ENCODE measurements at regions not wholly inside any gene's neighbourhood (a gene's known extent, or its start where the extent isn't known, plus 50 kb on each side); places are given as distances from the start of the nearest gene placed in this dataset.
A peak's percentile ranks its signal among the peaks of the same experiment; 100 is the strongest.

DNA sequence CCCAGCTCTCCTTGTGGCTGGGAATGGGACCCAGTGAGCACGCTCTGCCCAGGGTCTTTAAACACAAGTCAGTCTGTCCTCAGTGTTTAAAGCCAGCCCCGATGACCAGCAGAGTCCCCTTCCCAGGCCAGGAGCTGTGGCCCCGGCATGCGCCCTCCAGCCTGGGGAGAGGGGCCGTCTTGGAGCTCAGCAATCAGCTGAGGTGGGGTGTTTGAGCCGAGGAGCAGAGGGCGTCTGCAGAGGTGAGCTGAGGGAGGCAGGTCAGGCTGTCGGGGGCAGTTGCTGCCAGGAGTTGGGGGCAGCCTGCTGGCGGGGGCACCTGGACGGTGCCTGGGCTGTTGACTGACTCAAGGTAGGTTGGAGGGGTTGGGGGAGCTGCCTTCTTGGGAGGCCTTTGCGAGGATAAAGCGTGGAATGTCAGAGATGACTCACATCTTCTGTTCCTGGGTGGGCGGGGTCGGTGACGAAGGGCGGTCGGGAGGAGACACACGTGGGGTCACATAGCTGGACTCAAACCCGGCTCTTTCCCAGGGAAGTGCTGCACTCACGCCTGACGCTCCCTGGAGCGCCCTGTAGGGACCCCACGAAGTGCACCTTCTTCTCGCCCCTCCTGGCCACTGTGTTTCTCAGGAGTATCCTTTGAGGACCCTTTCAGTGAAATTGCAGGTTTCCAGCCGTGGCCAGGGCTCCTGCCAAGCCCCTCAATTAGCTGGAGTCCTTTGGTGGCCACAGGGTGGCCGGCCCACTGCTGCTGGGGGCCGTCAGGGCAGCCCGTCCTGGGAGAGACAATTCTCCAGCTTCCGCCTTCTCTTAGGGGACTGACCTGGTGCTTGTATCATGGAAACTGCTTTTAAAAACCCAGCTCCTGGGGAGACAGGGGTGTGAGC is 86.2 kb downstream of the SIK1 start:
- peak; percentile 18 to 42 for ATAC-seq
- intact Hi-C loops (cut with DNase I; ENCODE audit: low total_unique reads): no loop called here
- DNase-seq: no peak
- Histone ChIP-seq H3K9me3 (no peaks in the 10 kb centered on the region), H3K4me1 (peaks cover 11 to 18% of the 10 kb centered on the region in 2 donors), H3K27ac (peak overlapping the region in 3 of 4 donors; percentile 54 to 83 (median 68)), H3K4me3 (no peak overlapping the region), H3K36me3 (no peaks in the 10 kb centered on the region), H3K27me3 (peaks cover 0 to 12% (median 0%) of the 10 kb centered on the region in 3 donors)
- in situ Hi-C loops (cut with MboI; ENCODE audit: low sequenced_read_pairs in 4 of 4): no loop called here
- TF ChIP-seq, protein P1, sequence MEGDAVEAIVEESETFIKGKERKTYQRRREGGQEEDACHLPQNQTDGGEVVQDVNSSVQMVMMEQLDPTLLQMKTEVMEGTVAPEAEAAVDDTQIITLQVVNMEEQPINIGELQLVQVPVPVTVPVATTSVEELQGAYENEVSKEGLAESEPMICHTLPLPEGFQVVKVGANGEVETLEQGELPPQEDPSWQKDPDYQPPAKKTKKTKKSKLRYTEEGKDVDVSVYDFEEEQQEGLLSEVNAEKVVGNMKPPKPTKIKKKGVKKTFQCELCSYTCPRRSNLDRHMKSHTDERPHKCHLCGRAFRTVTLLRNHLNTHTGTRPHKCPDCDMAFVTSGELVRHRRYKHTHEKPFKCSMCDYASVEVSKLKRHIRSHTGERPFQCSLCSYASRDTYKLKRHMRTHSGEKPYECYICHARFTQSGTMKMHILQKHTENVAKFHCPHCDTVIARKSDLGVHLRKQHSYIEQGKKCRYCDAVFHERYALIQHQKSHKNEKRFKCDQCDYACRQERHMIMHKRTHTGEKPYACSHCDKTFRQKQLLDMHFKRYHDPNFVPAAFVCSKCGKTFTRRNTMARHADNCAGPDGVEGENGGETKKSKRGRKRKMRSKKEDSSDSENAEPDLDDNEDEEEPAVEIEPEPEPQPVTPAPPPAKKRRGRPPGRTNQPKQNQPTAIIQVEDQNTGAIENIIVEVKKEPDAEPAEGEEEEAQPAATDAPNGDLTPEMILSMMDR (IDR thresholded peaks at IDR 0.05 in 4 of 5, conservative IDR thresholded peaks at IDR 0.05 in 1 of 5): no peak
- no peak for TF ChIP-seq POLR2A (IDR thresholded peaks at IDR 0.05)

DNA sequence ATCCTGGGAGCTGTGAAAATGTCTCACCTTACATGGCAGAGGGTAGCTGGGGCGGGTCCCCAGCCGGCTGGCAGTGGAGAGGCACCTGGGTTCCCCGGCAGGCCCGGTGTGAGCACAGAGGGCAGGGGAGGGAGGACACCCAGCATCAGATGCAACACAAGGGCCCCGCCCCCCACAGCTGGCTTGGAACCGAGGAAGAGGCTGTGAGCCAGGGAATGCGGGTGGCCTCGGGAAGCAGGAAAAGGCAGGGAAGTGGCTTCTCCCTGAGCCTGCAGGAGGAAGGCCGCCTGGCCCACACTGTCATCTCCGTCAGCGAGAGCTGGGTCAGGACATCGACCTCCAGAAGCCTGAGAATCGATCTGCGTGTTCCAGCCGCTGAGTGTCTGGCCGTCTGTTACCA is 87.3 kb downstream of the SIK1 start:
- Histone ChIP-seq H3K9me3 (no peaks in the 10 kb centered on the region), H3K4me1 (peaks cover 11 to 18% of the 10 kb centered on the region in 2 donors), H3K27ac (peak overlapping the region in 1 of 4 donors; percentile 17), H3K27me3 (peaks cover 0 to 12% (median 0%) of the 10 kb centered on the region in 3 donors), H3K4me3 (no peak overlapping the region), H3K36me3 (no peaks in the 10 kb centered on the region)
- in situ Hi-C loops (cut with MboI; ENCODE audit: low sequenced_read_pairs in 4 of 4): no loop called here
- no peak for TF ChIP-seq POLR2A (IDR thresholded peaks at IDR 0.05)
- TF ChIP-seq, protein P1 (IDR thresholded peaks at IDR 0.05 in 4 of 5, conservative IDR thresholded peaks at IDR 0.05 in 1 of 5): no peak
- intact Hi-C loops (cut with DNase I; ENCODE audit: low total_unique reads): no loop called here
- no peak for DNase-seq
- no peak for ATAC-seq

DNA sequence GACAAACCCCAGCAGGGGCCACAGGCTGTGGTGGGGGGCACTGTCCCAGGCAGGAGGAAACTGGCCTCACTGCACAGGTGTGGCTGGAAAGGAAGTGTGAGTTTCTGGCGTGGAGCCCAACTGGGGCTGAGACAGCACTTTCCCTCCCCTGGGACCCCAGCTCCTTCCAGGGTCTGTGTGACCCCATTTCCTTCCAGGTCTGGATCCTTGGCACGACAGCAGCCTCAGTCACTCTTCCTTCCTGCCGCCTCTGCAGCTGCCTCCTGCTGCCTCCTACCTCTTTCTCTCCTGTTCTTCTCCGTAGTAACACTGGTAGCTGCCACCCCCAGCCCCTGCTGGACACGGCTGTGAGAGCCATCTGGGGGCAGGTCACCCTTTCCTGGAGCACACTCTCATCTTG is 88.0 kb downstream of the SIK1 start:
- Histone ChIP-seq H3K4me3 (no peak overlapping the region), H3K36me3 (no peaks in the 10 kb centered on the region), H3K9me3 (no peaks in the 10 kb centered on the region), H3K4me1 (peaks cover 11 to 18% of the 10 kb centered on the region in 2 donors), H3K27ac (no peak overlapping the region), H3K27me3 (peaks cover 0 to 12% (median 0%) of the 10 kb centered on the region in 3 donors)
- in situ Hi-C loops (cut with MboI; ENCODE audit: low sequenced_read_pairs in 4 of 4): no loop called here
- ATAC-seq (no peak), DNase-seq (no peak)
- intact Hi-C loops (cut with DNase I; ENCODE audit: low total_unique reads): no loop called here
- no peak for TF ChIP-seq POLR2A (IDR thresholded peaks at IDR 0.05)
- TF ChIP-seq, protein P1 (IDR thresholded peaks at IDR 0.05 in 4 of 5, conservative IDR thresholded peaks at IDR 0.05 in 1 of 5): no peak

DNA sequence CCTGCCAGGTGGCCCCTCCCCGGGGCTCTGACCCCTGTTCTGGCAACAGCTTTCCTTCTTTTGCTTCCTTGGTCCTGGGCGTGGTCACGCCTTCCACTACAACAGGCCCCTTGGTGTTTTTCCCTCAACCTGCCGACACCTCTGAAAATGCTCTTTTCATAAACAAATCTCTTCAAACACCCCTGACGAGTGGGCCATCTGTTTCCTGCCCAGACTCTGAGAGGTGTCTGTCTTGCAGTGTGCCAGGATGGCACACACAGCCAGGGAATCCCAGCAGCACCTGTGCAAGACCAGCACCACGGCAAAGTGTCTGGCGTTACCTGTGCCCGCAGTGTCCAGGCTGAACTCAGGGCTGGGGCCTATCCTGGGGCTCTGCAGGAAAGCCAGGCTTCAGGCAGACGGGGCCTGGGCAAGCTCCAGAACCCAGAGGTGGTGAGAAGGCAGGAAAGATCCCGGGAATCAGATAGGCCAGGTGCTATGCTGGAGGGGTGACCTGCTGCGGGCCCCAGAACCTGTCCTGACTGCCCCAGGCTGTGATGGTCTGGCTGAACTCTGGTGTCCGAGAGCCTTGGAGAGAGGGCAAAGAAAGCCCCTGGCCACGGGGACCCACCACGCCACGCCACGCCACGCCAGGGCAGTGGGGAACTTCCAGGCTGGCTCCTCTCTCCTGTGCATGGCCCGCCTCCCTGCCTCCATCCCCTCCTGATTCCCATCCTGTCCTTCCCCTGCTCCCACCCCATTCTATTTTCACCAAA is 88.9 kb downstream of the SIK1 start:
- Histone ChIP-seq H3K4me1 (peaks cover 14 to 23% of the 10 kb centered on the region in 2 donors), H3K4me3 (no peak overlapping the region), H3K27ac (no peak overlapping the region), H3K9me3 (no peaks in the 10 kb centered on the region), H3K27me3 (peaks cover 3 to 19% (median 7%) of the 10 kb centered on the region in 3 donors), H3K36me3 (no peaks in the 10 kb centered on the region)
- in situ Hi-C loops (cut with MboI; ENCODE audit: low sequenced_read_pairs in 4 of 4): no loop called here
- TF ChIP-seq, protein P1 (IDR thresholded peaks at IDR 0.05 in 4 of 5, conservative IDR thresholded peaks at IDR 0.05 in 1 of 5): no peak
- TF ChIP-seq POLR2A (IDR thresholded peaks at IDR 0.05): no peak
- ATAC-seq (no peak), DNase-seq (no peak)
- intact Hi-C loops (cut with DNase I; ENCODE audit: low total_unique reads): no loop called here

Data from gastrocnemius medialis (tissue), 4 donors.